GM15510 (cell line): ENCODE measurements at regions not wholly inside any gene's neighbourhood (a gene's known extent, or its start where the extent isn't known, plus 50 kb on each side); places are given as distances from the start of the nearest gene placed in this dataset.

Experiments
- POLR2A ChIP-seq: IDR thresholded peaks from 3 replicates; pipeline ENCODE4 v1.6.1; 2011; ENCODE audit warnings: borderline replicate concordance; ENCODE audit not compliant: insufficient read length; ENCODE audit errors: extremely low read depth

- no peak for TF ChIP-seq POLR2A
These were observed 150.0 kb downstream of the TOMM20 start for GRCh38 chr1:234978397-234979295.

- no peak for TF ChIP-seq POLR2A
These were observed 150.7 kb downstream of the TOMM20 start for GRCh38 chr1:234977875-234978396.

DNA sequence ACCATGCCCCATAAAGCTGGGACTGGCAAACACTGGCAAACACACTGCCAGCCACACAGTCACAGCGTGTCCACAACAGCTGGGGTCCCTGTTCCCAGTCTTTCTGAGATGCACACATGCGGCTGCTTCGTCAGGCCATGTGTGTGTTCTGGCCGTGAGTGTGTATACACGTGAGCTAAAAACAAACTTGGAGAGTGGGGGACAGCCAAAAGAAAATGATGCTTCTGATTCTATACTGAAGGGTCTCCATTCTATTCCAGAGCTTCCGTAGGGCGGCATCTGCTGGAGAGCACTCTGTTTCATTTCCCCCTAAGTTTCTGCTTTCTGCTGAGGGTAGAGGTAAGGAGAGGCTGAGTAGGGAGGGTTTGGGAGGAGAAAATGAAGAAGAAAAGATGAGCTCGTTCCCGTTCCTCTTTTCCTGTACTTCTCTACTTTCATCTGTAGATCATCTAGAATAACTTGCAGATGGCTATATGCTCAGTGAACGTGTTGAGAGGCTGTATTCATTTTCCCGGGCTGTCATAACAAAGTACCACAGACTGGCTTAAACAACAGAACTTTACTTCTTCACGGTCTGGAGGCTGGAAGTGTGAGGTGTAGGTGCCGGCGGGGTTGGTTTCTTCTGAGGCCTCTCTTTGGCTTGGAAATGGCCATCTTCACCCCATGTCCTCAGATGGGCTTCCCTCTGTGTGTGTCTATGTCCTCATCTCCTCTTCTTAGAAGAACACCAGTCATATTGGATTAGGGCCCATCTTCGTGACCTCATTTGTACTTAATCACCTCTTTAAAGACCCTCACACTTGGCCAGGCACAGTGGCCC is 151.6 kb downstream of the TOMM20 start:
- no peak for TF ChIP-seq POLR2A

GRCh38 chr1:234975941-234976860 is 152.4 kb downstream of the TOMM20 start:
- no peak for TF ChIP-seq POLR2A

DNA sequence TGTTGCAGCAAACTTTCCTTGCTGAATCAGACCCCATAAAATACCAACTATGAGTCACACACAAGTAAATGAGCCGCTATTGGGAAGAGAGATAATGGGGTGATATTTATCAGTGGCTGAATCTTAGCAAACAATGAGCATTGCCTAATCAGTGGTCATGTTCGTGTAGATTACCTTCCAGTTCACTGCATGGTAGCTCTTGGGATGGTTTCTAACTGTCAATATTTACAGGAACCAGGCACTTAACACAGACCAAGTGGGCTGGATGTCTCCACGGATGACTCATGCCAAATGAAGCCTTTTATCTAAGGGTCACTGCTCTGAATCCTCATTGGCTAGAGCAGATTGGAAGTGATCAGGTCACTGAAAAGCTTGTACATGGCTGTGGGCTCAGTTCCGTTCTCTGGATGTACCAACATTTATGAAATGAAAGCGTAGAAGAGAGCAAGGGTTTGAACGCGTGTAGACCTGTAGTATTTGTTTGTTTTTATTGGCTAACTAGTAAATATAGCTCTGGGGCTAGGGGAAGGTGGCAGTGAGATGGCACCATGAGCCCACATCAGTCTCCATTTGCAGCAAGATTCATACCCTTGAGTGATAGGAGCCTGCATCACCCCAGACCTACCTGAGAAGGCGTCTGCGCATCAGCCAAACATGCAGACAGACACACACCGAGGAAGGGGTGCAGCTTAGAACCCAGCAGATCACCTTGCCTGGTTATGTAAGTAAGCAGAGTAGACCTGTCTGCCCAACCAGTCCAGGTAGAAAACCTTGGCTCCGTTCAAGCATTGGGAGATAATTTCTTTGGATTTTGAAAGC is 153.3 kb downstream of the TOMM20 start:
- TF ChIP-seq POLR2A: no peak

GRCh38 chr1:234973426-234974250 is 155.0 kb downstream of the TOMM20 start:
- TF ChIP-seq POLR2A: no peak

- TF ChIP-seq POLR2A: no peak
These were observed 156.0 kb downstream of the TOMM20 start for GRCh38 chr1:234972411-234973191.

- TF ChIP-seq POLR2A: no peak
These were observed 156.9 kb downstream of the TOMM20 start for GRCh38 chr1:234971586-234972297.

DNA sequence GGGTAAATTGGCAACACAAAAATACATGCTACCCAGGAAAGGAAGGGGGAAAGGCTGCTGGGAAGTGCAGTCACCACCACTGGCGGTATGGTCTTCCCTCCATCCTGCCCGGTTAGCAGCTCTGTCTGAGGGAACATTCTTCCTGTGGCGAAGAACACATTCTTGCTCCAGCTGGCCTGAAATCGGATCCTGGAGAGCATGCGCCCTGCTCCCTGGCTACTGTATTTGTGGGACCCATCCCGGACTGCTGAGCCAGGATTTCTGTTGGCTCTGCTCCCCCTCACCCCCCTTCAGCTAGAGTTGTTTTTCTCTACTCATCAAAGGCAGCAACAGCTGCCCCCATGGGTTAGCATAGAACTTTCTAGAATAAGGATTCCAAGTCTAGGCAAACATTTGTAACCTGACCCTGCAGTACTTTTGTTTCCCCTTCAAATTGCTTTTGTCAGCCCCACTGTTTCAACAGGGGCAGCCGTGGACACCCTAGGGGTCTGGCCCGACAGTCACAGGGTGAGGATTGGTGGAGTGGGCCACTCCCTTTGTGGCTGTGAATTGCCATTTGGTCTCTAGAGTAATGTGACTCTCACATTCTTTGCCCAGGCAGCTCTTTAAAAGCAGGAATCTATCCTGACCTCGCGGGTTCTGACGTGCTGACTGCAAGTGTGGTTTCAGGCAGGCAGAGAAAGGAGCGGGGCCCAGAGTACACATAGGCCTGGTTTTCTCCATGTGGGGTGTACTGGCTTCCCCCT is 157.7 kb downstream of the TOMM20 start:
- no peak for TF ChIP-seq POLR2A

DNA sequence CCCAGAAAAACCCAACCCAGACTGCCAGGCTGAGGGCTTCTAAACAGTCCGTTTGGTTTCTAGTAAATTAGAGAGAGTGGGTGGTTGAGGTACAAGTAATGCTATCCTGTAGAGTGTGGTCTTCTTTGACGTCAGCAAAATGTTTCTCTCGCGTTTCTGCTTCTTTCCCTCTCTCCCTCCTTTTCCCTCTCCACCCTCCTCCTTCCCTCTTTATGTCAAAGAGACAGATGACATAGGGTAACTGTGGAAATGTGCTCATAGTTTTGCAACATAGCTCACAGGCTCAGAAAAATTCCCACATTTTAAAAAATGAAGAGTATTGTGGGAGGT is 158.3 kb downstream of the TOMM20 start:
- TF ChIP-seq POLR2A: no peak
